Trophoblast cell (in vitro differentiated cells and primary cell): ENCODE measurements at regions not wholly inside any gene's neighbourhood (a gene's known extent, or its start where the extent isn't known, plus 50 kb on each side); places are given as distances from the start of the nearest gene placed in this dataset.

Experiments used
- DNase-seq, 2 donors: peaks; one replicate each; pipeline ENCODE4 v3.0.0-alpha.2; 2016
- H2AFZ ChIP-seq: 2 replicates; pipeline ENCODE4 v1.6.1; 2013; ENCODE audit warnings: low read length, moderate library complexity, mild to moderate bottlenecking; ENCODE audit not compliant: insufficient read depth, poor library complexity
- H2AK5ac ChIP-seq: 2 replicates; pipeline ENCODE4 v1.6.1; 2013; ENCODE audit warnings: mild to moderate bottlenecking, low read length
- H2BK120ac ChIP-seq: 2 replicates; pipeline ENCODE4 v1.6.1; 2013; ENCODE audit warnings: low read length, mild to moderate bottlenecking, moderate library complexity; ENCODE audit not compliant: insufficient read depth, poor library complexity
- H2BK12ac ChIP-seq: 2 replicates; pipeline ENCODE4 v1.6.1; 2013; ENCODE audit warnings: mild to moderate bottlenecking, low read length, moderate library complexity
- H2BK5ac ChIP-seq: 2 replicates; pipeline ENCODE4 v1.6.1; 2013; ENCODE audit warnings: low read length, low read depth, moderate library complexity, mild to moderate bottlenecking; ENCODE audit not compliant: poor library complexity
- H3K14ac ChIP-seq: 2 replicates; pipeline ENCODE4 v1.6.1; 2013; ENCODE audit warnings: mild to moderate bottlenecking, low read length
- H3K18ac ChIP-seq: 2 replicates; pipeline ENCODE4 v1.6.1; 2013; ENCODE audit warnings: mild to moderate bottlenecking, low read length
- H3K23ac ChIP-seq: 2 replicates; pipeline ENCODE4 v1.6.1; 2013; ENCODE audit warnings: low read length
- H3K27ac ChIP-seq: 2 replicates; pipeline ENCODE4 v1.5.1; 2013; ENCODE audit warnings: low read depth, mild to moderate bottlenecking, inconsistent platforms, low read length, moderate library complexity
- H3K27me3 ChIP-seq: 2 replicates; pipeline ENCODE4 v1.6.1; 2013; ENCODE audit warnings: inconsistent platforms, mild to moderate bottlenecking, low read length, moderate library complexity; ENCODE audit not compliant: insufficient read depth
- H3K36me3 ChIP-seq, 2 experiments: 1 replicate in 1 of 2; 2 replicates in 1 of 2; pipeline ENCODE4 v1.6.1; 2013; ENCODE audit warnings: low read length in 2 of 2, mild to moderate bottlenecking in 2 of 2, moderate library complexity in 1 of 2; ENCODE audit not compliant: insufficient read depth in 2 of 2, control insufficient read depth in 1 of 2
- H3K4ac ChIP-seq: 2 replicates; pipeline ENCODE4 v1.6.1; 2013; ENCODE audit warnings: low read depth, mild to moderate bottlenecking, low read length, moderate library complexity
- H3K4me1 ChIP-seq, 2 experiments: 1 replicate in 1 of 2; 2 replicates in 1 of 2; pipeline ENCODE4 v1.6.1; 2013; ENCODE audit warnings: low read length in 2 of 2, mild to moderate bottlenecking in 2 of 2, moderate library complexity in 1 of 2; ENCODE audit not compliant: insufficient read depth in 2 of 2, control insufficient read depth in 1 of 2
- H3K4me2 ChIP-seq: 2 replicates; pipeline ENCODE4 v1.6.1; 2013; ENCODE audit warnings: inconsistent platforms, mild to moderate bottlenecking, low read length, moderate library complexity
- H3K4me3 ChIP-seq: 2 replicates; pipeline ENCODE4 v1.5.1; 2013; ENCODE audit warnings: mild to moderate bottlenecking, low read depth, low read length, inconsistent platforms
- H3K79me1 ChIP-seq: one replicate; pipeline ENCODE4 v1.6.1; 2013; ENCODE audit warnings: low read length
- H3K79me2 ChIP-seq: 2 replicates; pipeline ENCODE4 v1.6.1; 2013; ENCODE audit warnings: low read length, mild to moderate bottlenecking; ENCODE audit not compliant: control insufficient read depth, insufficient read depth, poor library complexity
- H3K9ac ChIP-seq: 2 replicates; pipeline ENCODE4 v1.6.1; 2013; ENCODE audit warnings: mild to moderate bottlenecking, low read length
- H3K9me3 ChIP-seq: 2 replicates; pipeline ENCODE4 v1.6.1; 2013; ENCODE audit warnings: low read depth, mild to moderate bottlenecking, control low read depth, inconsistent platforms, low read length; ENCODE audit not compliant: insufficient read depth
- H4K12ac ChIP-seq: 2 replicates; pipeline ENCODE4 v1.6.1; 2013; ENCODE audit warnings: low read depth, mild to moderate bottlenecking, low read length, moderate library complexity
- H4K8ac ChIP-seq: 2 replicates; pipeline ENCODE4 v1.6.1; 2013; ENCODE audit warnings: low read depth, mild to moderate bottlenecking, low read length, moderate library complexity
- H4K91ac ChIP-seq: one replicate; pipeline ENCODE4 v1.6.1; 2013; ENCODE audit warnings: low read depth, mild to moderate bottlenecking, low read length, moderate library complexity
- WGBS: extraction: QIAGEN DNeasy Blood & Tissue Kit; methylation state at CpG from one replicate; pipeline ENCODE4 v1.1.7; 2013; ENCODE audit warnings: missing lambda C conversion rate; ENCODE audit not compliant: insufficient read length, insufficient coverage; ENCODE audit errors: extremely low coverage; 5-methylcytosine and 5-hydroxymethylcytosine counted together

DNA sequence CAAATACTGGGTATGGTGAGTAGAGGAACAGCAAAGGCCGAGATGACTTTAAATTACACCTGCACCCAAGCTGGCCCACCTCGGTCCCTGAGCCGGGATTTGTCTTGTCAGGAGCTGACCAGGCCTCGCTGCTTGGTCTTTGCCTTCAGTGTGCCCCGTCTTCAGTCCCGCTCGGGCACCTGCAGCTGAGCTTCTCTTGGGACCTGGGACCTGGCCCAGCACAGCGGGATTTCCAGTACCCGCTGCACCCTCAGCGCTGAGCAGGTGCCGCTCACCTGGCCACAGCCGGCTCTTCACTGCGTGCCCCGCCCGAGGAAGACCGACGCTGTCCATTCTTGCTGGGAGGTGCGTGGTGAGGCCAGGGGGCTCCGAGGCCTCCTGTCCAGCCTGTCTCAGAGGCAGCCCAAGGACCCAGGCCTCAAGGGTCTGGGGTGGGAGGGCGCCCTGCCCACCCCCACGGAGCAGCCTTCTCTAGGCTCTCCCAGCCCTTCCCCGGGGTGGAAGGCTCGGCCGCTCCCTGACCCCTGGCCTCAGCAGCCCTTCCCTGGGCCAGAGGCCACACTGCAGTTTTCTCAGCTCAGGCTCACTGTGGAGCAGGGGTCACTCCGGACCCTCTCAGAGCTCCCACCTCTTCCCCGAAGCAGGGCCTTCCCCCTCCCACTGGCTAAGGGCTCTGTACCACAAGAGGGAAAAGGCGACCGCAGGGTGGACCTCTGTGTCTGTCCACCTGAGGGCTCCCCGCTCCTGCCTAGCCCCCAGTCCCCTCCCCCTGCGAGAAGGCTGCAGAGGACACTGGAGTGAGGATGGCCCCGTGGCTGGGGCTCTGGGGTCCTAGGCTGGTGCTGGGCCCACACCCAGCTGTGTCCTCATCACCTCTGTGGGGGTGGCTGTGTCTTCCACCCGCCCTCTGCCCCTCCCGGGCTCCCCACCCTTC is 119.3 kb downstream of the RNASET2 start:
- no peak overlapping the region for H3K9ac ChIP-seq
- no peak overlapping the region for H3K4me3 ChIP-seq
- no peak overlapping the region for H4K8ac ChIP-seq
- H2AK5ac ChIP-seq, result no peak overlapping the region
- no peak overlapping the region for H3K27ac ChIP-seq
- no peak overlapping the region for H2BK5ac ChIP-seq
- no peaks in the 10 kb centered on the region for H3K9me3 ChIP-seq
- no peak overlapping the region for H3K23ac ChIP-seq
- H3K4me2 ChIP-seq, result no peak overlapping the region
- no peaks in the 10 kb centered on the region for H3K27me3 ChIP-seq
- no peak overlapping the region for H2AFZ ChIP-seq
- no peaks in the 10 kb centered on the region for H3K79me2 ChIP-seq
- no peak overlapping the region for H3K4ac ChIP-seq
- H3K4me1 ChIP-seq, result no peaks in the 10 kb centered on the region
- H3K14ac ChIP-seq, result no peak overlapping the region
- no peak overlapping the region for H2BK120ac ChIP-seq
- H3K18ac ChIP-seq, result no peak overlapping the region
- no peak overlapping the region for H4K12ac ChIP-seq
- H4K91ac ChIP-seq, result no peak overlapping the region
- DNase-seq, result no peak
- WGBS, result no CpG with 5 or more reads among the region's 33 CpGs
- no peaks in the 10 kb centered on the region for H3K36me3 ChIP-seq
- no peak overlapping the region for H2BK12ac ChIP-seq
- H3K79me1 ChIP-seq, result no peaks in the 10 kb centered on the region

DNA sequence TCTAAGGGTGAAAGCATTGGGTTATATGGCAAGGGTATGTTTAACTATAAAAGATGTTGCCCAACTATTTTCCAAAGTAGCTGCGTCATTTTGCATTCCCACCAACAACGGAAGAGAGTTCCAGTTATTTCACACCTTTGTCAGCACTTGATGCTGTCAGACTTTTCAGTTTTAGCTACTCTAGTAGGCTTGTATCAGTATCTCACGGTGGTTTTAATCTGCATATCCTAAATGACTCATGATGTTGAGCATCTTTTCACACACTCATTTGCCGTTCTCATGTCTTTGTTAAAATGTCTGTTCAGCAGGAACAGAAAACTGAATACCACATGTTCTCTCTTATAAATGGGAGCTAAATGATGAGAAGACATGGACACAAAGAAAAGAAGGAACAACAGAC is 122.3 kb downstream of the RNASET2 start:
- Histone ChIP-seq H3K23ac (no peak overlapping the region), H2BK12ac (no peak overlapping the region), H3K79me1 (no peaks in the 10 kb centered on the region), H3K27ac (no peak overlapping the region), H2BK5ac (no peak overlapping the region), H2AK5ac (no peak overlapping the region), H3K4me2 (no peak overlapping the region), H4K12ac (no peak overlapping the region), H3K4me1 (no peaks in the 10 kb centered on the region), H3K14ac (no peak overlapping the region), H3K4me3 (no peak overlapping the region), H2AFZ (no peak overlapping the region), H3K4ac (no peak overlapping the region), H3K9ac (no peak overlapping the region), H4K91ac (no peak overlapping the region), H3K18ac (no peak overlapping the region), H3K9me3 (no peaks in the 10 kb centered on the region), H3K27me3 (no peaks in the 10 kb centered on the region), H4K8ac (no peak overlapping the region), H3K36me3 (no peaks in the 10 kb centered on the region), H3K79me2 (no peaks in the 10 kb centered on the region), H2BK120ac (no peak overlapping the region)
- WGBS, result no CpG with 5 or more reads among the region's 4 CpGs
- no peak for DNase-seq

DNA sequence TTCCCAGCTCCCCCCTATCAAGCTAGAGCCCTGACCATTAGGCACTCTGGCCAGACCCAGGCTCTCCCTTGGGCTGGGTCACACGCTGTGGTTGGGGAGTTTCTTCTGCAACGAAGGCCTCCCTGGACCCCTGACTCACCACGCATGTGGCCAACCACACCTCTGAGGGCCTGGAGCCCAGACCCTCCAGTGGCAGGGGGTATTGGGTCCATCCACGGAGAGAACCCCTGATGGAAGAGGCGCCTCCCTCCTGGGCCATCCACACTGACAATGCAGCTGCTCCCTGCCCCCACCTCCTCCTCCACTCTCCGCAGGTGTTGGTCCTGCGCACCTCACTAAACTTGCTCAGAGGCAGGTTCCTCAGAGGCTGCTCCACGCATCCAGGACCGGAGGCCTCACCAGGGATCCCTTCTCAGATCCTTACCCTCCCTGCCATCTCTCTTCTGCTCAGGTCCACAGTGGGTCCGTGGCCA is 125.4 kb downstream of the RNASET2 start:
- Histone ChIP-seq H3K4me1 (no peaks in the 10 kb centered on the region), H3K9me3 (no peaks in the 10 kb centered on the region), H3K27me3 (no peaks in the 10 kb centered on the region), H4K8ac (no peak overlapping the region), H3K14ac (no peak overlapping the region), H3K27ac (no peak overlapping the region), H4K91ac (no peak overlapping the region), H3K79me2 (no peaks in the 10 kb centered on the region), H2BK12ac (no peak overlapping the region), H3K4me3 (no peak overlapping the region), H3K18ac (no peak overlapping the region), H3K4me2 (no peak overlapping the region), H2AK5ac (no peak overlapping the region), H2AFZ (no peak overlapping the region), H3K9ac (no peak overlapping the region), H3K4ac (no peak overlapping the region), H3K23ac (no peak overlapping the region), H4K12ac (no peak overlapping the region), H2BK120ac (no peak overlapping the region), H3K36me3 (no peaks in the 10 kb centered on the region), H2BK5ac (no peak overlapping the region), H3K79me1 (no peaks in the 10 kb centered on the region)
- no CpG with 5 or more reads among the region's 10 CpGs for WGBS
- no peak for DNase-seq

DNA sequence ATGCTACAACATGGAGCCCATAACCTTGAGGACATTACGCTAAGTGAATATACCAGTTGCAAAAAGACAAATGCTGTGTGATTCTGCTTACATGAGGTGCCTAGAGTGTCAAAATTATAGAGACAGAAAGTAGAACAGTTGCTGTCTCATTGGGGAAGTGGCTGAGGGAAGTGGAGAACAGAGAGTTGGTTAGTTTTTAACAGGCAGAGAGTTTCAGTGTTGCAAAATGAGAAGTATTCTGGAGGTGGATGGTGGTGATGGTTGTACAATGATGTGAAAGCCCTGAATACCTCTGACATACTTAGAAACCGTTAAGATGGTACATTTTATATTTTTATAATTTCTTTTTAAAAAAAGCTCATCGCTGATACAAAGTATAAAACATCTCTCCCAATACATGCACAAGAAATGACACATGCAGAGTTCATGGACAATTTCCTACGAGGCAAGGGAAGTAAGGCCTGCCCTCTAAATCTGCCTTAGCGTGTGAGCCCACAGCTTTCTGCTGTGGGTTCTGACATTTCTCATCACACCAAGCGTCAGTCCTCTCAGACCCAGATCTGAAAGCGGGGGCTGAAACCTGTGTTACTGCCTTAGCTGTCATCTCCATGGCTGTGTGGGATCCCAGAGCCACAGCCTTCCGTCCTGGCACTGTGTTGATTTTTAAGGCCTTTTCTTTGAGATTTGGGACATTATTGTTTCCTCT is 126.0 kb downstream of the RNASET2 start:
- H4K12ac ChIP-seq, result no peak overlapping the region
- H4K91ac ChIP-seq, result no peak overlapping the region
- no peak overlapping the region for H3K18ac ChIP-seq
- no peak overlapping the region for H3K14ac ChIP-seq
- H3K4me2 ChIP-seq, result no peak overlapping the region
- H3K4me3 ChIP-seq, result no peak overlapping the region
- no CpG with 5 or more reads among the region's 8 CpGs for WGBS
- H3K9ac ChIP-seq, result no peak overlapping the region
- DNase-seq, result no peak
- H3K27ac ChIP-seq, result no peak overlapping the region
- no peaks in the 10 kb centered on the region for H3K9me3 ChIP-seq
- no peak overlapping the region for H2AK5ac ChIP-seq
- no peak overlapping the region for H2BK12ac ChIP-seq
- no peaks in the 10 kb centered on the region for H3K79me2 ChIP-seq
- no peak overlapping the region for H3K23ac ChIP-seq
- H3K79me1 ChIP-seq, result no peaks in the 10 kb centered on the region
- no peaks in the 10 kb centered on the region for H3K27me3 ChIP-seq
- no peak overlapping the region for H4K8ac ChIP-seq
- no peak overlapping the region for H2BK120ac ChIP-seq
- no peak overlapping the region for H3K4ac ChIP-seq
- H3K4me1 ChIP-seq, result no peaks in the 10 kb centered on the region
- no peaks in the 10 kb centered on the region for H3K36me3 ChIP-seq
- no peak overlapping the region for H2AFZ ChIP-seq
- no peak overlapping the region for H2BK5ac ChIP-seq
